Vagina (tissue), 2 donors: ENCODE measurements at regions not wholly inside any gene's neighbourhood (a gene's known extent, or its start where the extent isn't known, plus 50 kb on each side); places are given as distances from the start of the nearest gene placed in this dataset.

Experiments used
- POLR2A ChIP-seq, 2 donors: fragments of 450-650 bp; IDR thresholded peaks; one replicate each; pipeline ENCODE4 v1.6.1; 2017; ENCODE audit warnings: antibody characterized with exemption in 2 of 2, mild to moderate bottlenecking in 2 of 2, moderate library complexity in 2 of 2
- POLR2AphosphoS5 ChIP-seq, 2 donors: sonication (generic); formaldehyde crosslinking; IDR thresholded peaks; one replicate each; pipeline ENCODE4 v1.9.0; 2017; ENCODE audit warnings: antibody characterized with exemption in 2 of 2, mild to moderate bottlenecking in 2 of 2, low read depth in 1 of 2; ENCODE audit not compliant: insufficient read depth in 1 of 2
- TF ChIP-seq, protein P1 (sequence below), 3 experiments: fragments of 450-650 bp in 2 of 3; fragments of 200-600 bp in 1 of 3; sonication (generic) in 1 of 3; IDR thresholded peaks; one replicate each; pipeline ENCODE4 v1.5.1; 2017 to 2019; ENCODE audit warnings: antibody characterized with exemption in 3 of 3, mild to moderate bottlenecking in 2 of 3, moderate library complexity in 2 of 3

DNA sequence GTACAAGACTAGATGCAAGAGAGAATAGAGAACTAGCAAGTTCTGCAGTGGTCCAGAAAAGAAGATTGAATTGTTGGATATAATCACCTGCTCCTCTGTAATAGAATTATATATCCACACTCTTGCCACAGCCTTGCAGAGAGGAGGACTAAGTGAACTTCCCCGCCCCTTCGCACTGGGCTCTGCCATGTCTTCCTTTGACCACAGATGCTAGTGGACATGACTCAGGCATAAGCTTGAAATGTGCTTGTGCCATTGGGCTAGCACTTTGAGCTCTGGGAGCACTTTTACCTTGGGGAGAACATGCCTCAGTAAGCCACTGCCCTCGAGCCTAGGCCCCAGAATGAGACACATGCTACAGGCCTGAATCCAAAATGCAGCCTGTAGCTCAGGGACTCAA is 113.5 kb upstream of the RASA1 start:
- TF ChIP-seq, protein P1, sequence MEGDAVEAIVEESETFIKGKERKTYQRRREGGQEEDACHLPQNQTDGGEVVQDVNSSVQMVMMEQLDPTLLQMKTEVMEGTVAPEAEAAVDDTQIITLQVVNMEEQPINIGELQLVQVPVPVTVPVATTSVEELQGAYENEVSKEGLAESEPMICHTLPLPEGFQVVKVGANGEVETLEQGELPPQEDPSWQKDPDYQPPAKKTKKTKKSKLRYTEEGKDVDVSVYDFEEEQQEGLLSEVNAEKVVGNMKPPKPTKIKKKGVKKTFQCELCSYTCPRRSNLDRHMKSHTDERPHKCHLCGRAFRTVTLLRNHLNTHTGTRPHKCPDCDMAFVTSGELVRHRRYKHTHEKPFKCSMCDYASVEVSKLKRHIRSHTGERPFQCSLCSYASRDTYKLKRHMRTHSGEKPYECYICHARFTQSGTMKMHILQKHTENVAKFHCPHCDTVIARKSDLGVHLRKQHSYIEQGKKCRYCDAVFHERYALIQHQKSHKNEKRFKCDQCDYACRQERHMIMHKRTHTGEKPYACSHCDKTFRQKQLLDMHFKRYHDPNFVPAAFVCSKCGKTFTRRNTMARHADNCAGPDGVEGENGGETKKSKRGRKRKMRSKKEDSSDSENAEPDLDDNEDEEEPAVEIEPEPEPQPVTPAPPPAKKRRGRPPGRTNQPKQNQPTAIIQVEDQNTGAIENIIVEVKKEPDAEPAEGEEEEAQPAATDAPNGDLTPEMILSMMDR (IDR thresholded peaks at IDR 0.05) = no peak
- TF ChIP-seq POLR2A (IDR thresholded peaks at IDR 0.05) (no peak), POLR2AphosphoS5 (IDR thresholded peaks at IDR 0.05; ENCODE audit: insufficient read depth in 1 of 2, low read depth in 1 of 2) (no peak)
